ENCODE measurements at regions not wholly inside any gene's neighbourhood (a gene's known extent, or its start where the extent isn't known, plus 50 kb on each side); places are given as distances from the start of the nearest gene placed in this dataset.
"Not testable (repeated sequence)": the region's sequence is repeated elsewhere in the genome, so short reads cannot be mapped to it uniquely, and the experiment has no call there.

DNA sequence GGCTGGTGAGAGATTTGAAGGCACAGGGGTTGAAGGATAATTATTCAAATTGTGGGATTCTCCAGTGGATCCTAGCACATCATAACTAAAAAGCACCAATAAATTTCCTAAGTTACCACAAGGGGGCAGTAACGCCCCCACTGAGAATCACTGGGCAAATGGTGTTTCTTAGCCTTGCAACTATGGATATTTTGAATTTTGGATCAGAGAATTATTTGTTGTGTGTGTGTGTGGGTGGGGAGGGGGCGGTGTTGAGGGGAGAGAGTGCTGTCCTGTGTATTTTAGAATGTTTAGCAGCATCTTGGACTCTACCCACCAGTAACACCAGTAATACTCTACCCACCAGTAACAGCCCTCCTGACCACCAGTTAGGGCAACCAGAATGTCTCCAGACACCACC is 63.3 kb upstream of the PRKG1 start:
- Histone ChIP-seq H3K27ac (no peak overlapping the region), H3K36me3 (no peaks in the 10 kb centered on the region), H3K4me3 (no peak overlapping the region), H3K4me1 (peaks cover 0 to 25% (median 6%) of the 10 kb centered on the region in 9 donors), H3K9me3 (peaks cover 0 to 4% (median 0%) of the 10 kb centered on the region in 11 donors), H3K27me3 (no peaks in the 10 kb centered on the region)
- 38% methylated on average over 2 of the region's 2 CpGs for WGBS, 2 donors
- ATAC-seq = peak in 3 of 8 donors; percentile 27 to 54 (median 46)
- intact Hi-C loops (cut with DNase I) = loop anchor here in 6 of 10 donors (5.0 kb wide), 2 partner anchors 36 to 411 kb away; no protein-coding TSS in a partner anchor
- no peak for DNase-seq
- TF ChIP-seq, protein P1, sequence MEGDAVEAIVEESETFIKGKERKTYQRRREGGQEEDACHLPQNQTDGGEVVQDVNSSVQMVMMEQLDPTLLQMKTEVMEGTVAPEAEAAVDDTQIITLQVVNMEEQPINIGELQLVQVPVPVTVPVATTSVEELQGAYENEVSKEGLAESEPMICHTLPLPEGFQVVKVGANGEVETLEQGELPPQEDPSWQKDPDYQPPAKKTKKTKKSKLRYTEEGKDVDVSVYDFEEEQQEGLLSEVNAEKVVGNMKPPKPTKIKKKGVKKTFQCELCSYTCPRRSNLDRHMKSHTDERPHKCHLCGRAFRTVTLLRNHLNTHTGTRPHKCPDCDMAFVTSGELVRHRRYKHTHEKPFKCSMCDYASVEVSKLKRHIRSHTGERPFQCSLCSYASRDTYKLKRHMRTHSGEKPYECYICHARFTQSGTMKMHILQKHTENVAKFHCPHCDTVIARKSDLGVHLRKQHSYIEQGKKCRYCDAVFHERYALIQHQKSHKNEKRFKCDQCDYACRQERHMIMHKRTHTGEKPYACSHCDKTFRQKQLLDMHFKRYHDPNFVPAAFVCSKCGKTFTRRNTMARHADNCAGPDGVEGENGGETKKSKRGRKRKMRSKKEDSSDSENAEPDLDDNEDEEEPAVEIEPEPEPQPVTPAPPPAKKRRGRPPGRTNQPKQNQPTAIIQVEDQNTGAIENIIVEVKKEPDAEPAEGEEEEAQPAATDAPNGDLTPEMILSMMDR (IDR thresholded peaks at IDR 0.05) = peak; percentile 59 to 81 (median 73)

DNA sequence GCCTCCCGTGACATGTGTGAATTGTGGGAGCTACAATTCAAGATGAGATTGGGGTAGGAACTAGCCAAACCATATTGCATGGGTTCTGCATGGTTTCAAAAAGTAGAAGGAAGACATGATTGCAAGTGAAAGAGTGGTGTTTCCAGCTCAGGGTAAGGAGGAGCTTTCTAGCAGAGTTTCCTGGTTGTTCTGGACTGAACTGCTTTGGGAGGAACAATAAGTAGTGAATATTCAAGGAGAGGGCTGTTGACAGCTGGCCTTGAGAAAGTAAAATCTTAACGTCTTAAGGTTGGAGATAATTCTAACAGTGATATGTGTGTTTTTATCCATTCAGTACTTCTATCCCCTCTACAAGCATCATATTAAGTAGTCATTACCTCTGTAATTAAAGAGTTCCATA is 62.2 kb upstream of the PRKG1 start:
- H3K4me1 ChIP-seq = peaks cover 0 to 22% (median 6%) of the 10 kb centered on the region in 9 donors
- DNase-seq = no peak
- H3K4me3 ChIP-seq = no peak overlapping the region
- no peak overlapping the region for H3K27ac ChIP-seq
- no peak for ATAC-seq
- H3K9me3 ChIP-seq = peaks cover 0 to 4% (median 0%) of the 10 kb centered on the region in 11 donors
- TF ChIP-seq, protein P1 (IDR thresholded peaks at IDR 0.05) = no peak
- H3K36me3 ChIP-seq = no peaks in the 10 kb centered on the region
- WGBS, 2 donors = 67 to 88% methylated on average over 2 of the region's 2 CpGs
- H3K27me3 ChIP-seq = no peaks in the 10 kb centered on the region
- intact Hi-C loops (cut with DNase I) = loop anchor here in 6 of 10 donors (5.0 kb wide), 2 partner anchors 35 to 410 kb away; no protein-coding TSS in a partner anchor

DNA sequence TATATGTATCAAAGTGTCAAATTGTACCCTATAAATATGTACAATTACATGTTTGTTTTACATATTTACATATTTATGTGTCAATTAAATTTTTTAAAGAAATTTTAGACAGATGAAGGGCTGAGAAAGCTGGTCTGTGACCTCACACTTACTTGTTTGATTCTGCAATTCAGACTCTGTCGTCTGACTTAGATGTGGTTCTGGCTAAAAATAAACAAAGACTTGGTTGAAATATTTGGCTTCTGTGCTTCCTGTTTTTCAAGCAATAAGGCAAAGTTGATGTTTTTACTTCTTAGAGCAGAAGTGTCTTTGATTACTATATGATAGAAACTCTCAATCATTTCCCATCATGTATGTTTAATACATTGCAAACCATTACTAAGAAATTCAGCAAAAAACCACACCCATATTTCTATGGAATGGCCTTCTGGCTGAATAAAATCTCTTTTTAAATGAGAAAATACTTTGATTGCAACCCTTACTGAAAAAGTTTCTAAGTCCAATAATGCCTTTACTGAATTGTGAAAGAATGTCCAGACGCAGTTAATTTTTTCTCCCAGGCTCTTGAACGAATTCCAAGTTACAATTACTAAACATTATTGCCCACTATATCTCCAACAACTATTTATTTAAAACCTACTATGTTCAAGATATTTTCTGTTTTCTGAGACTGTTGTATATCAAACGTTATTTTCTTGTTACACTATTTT is 59.5 kb upstream of the PRKG1 start:
- peaks cover 0 to 29% (median 6%) of the 10 kb centered on the region in 9 donors for H3K4me1 ChIP-seq
- peaks cover 0 to 4% (median 0%) of the 10 kb centered on the region in 11 donors for H3K9me3 ChIP-seq
- TF ChIP-seq, protein P1 (IDR thresholded peaks at IDR 0.05) = no peak
- intact Hi-C loops (cut with DNase I) = loop anchor here in 6 of 10 donors (5.0 kb wide), 2 partner anchors 32 to 407 kb away; no protein-coding TSS in a partner anchor
- peak overlapping the region in 6 of 10 donors; percentile 11 to 64 (median 26) for H3K27ac ChIP-seq
- no peaks in the 10 kb centered on the region for H3K27me3 ChIP-seq
- DNase-seq (no peak), ATAC-seq (peak in 2 of 8 donors; percentile 27 to 71)
- 37 to 44% methylated on average over 4 of the region's 4 CpGs for WGBS, 2 donors
- H3K36me3 ChIP-seq = no peaks in the 10 kb centered on the region
- no peak overlapping the region for H3K4me3 ChIP-seq

DNA sequence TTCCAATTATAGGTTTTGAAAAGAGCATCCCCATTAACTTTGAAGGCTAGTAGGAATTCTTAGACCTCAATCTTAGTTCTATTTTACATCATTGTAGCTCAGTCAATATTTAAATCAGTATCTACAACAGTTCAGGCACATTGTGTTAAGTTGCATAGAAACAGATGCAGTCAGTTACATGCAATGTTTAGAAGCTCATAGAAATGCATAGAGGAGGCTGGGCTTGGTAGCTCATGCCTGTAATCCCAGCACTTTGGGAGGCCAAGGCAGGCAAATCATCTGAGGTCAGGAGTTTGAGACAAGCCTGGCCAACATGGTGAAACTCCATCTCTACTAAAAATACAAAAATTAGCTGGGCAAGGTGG is 58.9 kb upstream of the PRKG1 start:
- Histone ChIP-seq H3K27ac (peak overlapping the region in 4 of 10 donors; percentile 18 to 64 (median 24)), H3K4me1 (peaks cover 0 to 27% (median 6%) of the 10 kb centered on the region in 9 donors)
- H3K4me3 ChIP-seq; H3K36me3 ChIP-seq; intact Hi-C loops (cut with DNase I); DNase-seq; H3K27me3 ChIP-seq; ATAC-seq; H3K9me3 ChIP-seq: not testable (repeated sequence)

DNA sequence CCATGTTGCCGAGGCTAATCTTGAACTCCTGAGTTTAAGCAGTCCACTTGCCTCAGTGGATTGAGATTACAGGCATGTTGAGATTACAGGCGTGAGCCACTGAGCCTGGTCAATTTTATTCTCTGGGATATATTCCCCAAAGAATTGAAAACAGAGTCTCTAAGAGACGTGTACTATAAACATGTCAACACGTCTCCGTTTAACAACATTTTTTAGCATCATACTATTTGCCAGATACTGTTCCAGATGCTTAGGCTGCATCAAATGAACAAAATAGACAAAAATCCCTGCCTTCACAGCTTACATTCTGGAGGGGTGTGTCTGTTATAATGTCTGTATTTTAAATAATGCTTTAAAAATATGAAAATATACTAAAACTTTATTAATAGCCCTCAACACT is 54.1 kb upstream of the PRKG1 start:
- Histone ChIP-seq H3K4me3 (no peak overlapping the region), H3K4me1 (peaks cover 0 to 28% (median 11%) of the 10 kb centered on the region in 9 donors), H3K27me3 (no peaks in the 10 kb centered on the region), H3K9me3 (no peaks in the 10 kb centered on the region), H3K27ac (peak overlapping the region in 1 of 10 donors; percentile 14), H3K36me3 (no peaks in the 10 kb centered on the region)
- ATAC-seq (peak in 1 of 8 donors; percentile 50), DNase-seq (no peak)
- TF ChIP-seq, protein P1 (IDR thresholded peaks at IDR 0.05) = no peak
- intact Hi-C loops (cut with DNase I) = no loop called here
- WGBS, 2 donors = 46 to 47% methylated on average over 5 of the region's 5 CpGs
